Neutrophil (primary cell): ENCODE measurements at regions not wholly inside any gene's neighbourhood (a gene's known extent, or its start where the extent isn't known, plus 50 kb on each side); places are given as distances from the start of the nearest gene placed in this dataset.

Experiments
- H3K27ac ChIP-seq: fragments of 200-600 bp; sonication (generic); 2 replicates; pipeline ENCODE4 v1.5.1; 2016; ENCODE audit warnings: mild to moderate bottlenecking, moderate library complexity
- H3K27me3 ChIP-seq: fragments of 200-600 bp; sonication (generic); 2 replicates; pipeline ENCODE4 v1.6.0; 2016; ENCODE audit warnings: mild to moderate bottlenecking
- H3K36me3 ChIP-seq: fragments of 200-600 bp; sonication (generic); 2 replicates; pipeline ENCODE4 v1.5.1; 2017
- H3K4me1 ChIP-seq, 2 experiments: fragments of 200-600 bp in 1 of 2; sonication (generic) in 1 of 2; 1 replicate in 1 of 2; 2 replicates in 1 of 2; pipeline versions ENCODE4 v1.5.1 to v1.6.1; 2013 to 2016; ENCODE audit warnings: low read depth in 1 of 2, low read length in 1 of 2, mild to moderate bottlenecking in 1 of 2, moderate library complexity in 1 of 2; ENCODE audit not compliant: control insufficient read depth in 1 of 2, insufficient read depth in 1 of 2
- H3K4me3 ChIP-seq, 2 experiments: fragments of 200-600 bp in 1 of 2; sonication (generic) in 1 of 2; 1 replicate in 1 of 2; 2 replicates in 1 of 2; pipeline ENCODE4 v1.5.1; 2013 to 2016; ENCODE audit warnings: low read depth in 1 of 2, low read length in 1 of 2, mild to moderate bottlenecking in 1 of 2, moderate library complexity in 1 of 2
- H3K9me3 ChIP-seq: fragments of 200-600 bp; sonication (generic); 2 replicates; pipeline ENCODE4 v1.5.1; 2016
- CTCF ChIP-seq: fragments of 200-600 bp; sonication (generic); IDR thresholded peaks from 2 replicates; pipeline ENCODE4 v1.5.1; 2016; ENCODE audit warnings: antibody characterized with exemption

GRCh38 chr9:90726215-90726614, 75.4 kb upstream of the SYK start:
- Histone ChIP-seq H3K27ac (no peak overlapping the region), H3K4me1 (peaks cover 12 to 17% of the 10 kb centered on the region in 2 experiments), H3K27me3 (no peaks in the 10 kb centered on the region), H3K36me3 (no peaks in the 10 kb centered on the region), H3K4me3 (no peak overlapping the region), H3K9me3 (no peaks in the 10 kb centered on the region)
- no peak for TF ChIP-seq CTCF

GRCh38 chr9:90724880-90725279, 76.7 kb upstream of the SYK start:
- no peaks in the 10 kb centered on the region for H3K36me3 ChIP-seq
- no peaks in the 10 kb centered on the region for H3K27me3 ChIP-seq
- H3K4me1 ChIP-seq = peaks cover 12 to 17% of the 10 kb centered on the region in 2 experiments
- TF ChIP-seq CTCF = no peak
- H3K4me3 ChIP-seq = no peak overlapping the region
- no peaks in the 10 kb centered on the region for H3K9me3 ChIP-seq
- no peak overlapping the region for H3K27ac ChIP-seq

- Histone ChIP-seq H3K9me3 (no peaks in the 10 kb centered on the region), H3K4me1 (peaks cover 12 to 17% of the 10 kb centered on the region in 2 experiments), H3K27ac (no peak overlapping the region), H3K4me3 (no peak overlapping the region), H3K36me3 (no peaks in the 10 kb centered on the region), H3K27me3 (no peaks in the 10 kb centered on the region)
- TF ChIP-seq CTCF = no peak
These were observed 77.5 kb upstream of the SYK start for GRCh38 chr9:90724112-90724511.

GRCh38 chr9:90722071-90722470, 79.4 kb upstream of the DIRAS2 start:
- TF ChIP-seq CTCF = no peak
- Histone ChIP-seq H3K4me1 (peaks cover 12 to 17% of the 10 kb centered on the region in 2 experiments), H3K27ac (no peak overlapping the region), H3K27me3 (no peaks in the 10 kb centered on the region), H3K36me3 (no peaks in the 10 kb centered on the region), H3K4me3 (no peak overlapping the region), H3K9me3 (no peaks in the 10 kb centered on the region)

GRCh38 chr9:90720621-90721265, 78.1 kb upstream of the DIRAS2 start:
- Histone ChIP-seq H3K9me3 (no peaks in the 10 kb centered on the region), H3K4me3 (no peak overlapping the region), H3K4me1 (peaks cover 11 to 16% of the 10 kb centered on the region in 2 experiments), H3K27ac (no peak overlapping the region), H3K27me3 (no peaks in the 10 kb centered on the region), H3K36me3 (no peaks in the 10 kb centered on the region)
- no peak for TF ChIP-seq CTCF

GRCh38 chr9:90706230-90706629, 63.6 kb upstream of the DIRAS2 start:
- no peak for TF ChIP-seq CTCF
- Histone ChIP-seq H3K27ac (no peak overlapping the region), H3K9me3 (no peaks in the 10 kb centered on the region), H3K4me3 (no peak overlapping the region), H3K27me3 (no peaks in the 10 kb centered on the region), H3K36me3 (no peaks in the 10 kb centered on the region), H3K4me1 (peaks cover 25 to 28% of the 10 kb centered on the region in 2 experiments)
